RPMI8226 (cell line): ENCODE measurements at regions not wholly inside any gene's neighbourhood (a gene's known extent, or its start where the extent isn't known, plus 50 kb on each side); places are given as distances from the start of the nearest gene placed in this dataset.

Experiments
- DNase-seq: peaks from one replicate; pipeline ENCODE4 v3.0.0-alpha.2; 2015

DNA sequence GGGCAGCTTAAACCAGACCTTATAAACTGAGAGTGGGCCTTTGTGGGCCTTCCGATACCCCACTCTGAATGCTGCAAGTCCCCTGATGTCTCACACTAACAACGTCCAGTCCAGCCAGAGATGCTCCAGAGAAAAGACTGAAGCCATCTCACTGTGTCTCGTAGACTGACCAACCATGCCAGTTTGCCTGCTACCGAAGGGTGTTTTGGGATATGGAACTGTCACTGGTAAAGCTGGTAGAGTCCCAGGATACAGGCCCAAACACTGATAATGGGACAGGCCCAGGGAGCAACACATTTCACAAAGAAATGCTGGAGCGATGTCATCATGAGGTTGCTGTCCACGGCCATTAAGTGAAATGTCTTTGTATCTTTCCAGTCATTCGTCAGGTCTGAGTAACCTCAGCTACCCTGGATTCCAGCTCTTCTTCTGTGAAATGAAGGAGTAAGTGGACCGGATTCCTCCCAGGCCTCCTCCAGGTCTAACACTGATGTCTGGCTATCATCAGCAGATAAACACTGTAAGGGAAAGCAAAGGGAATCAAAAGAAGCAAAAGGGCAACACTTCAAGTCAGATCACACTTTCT, 81.6 kb downstream of the SLC5A7 start:
- DNase-seq, result no peak

DNA sequence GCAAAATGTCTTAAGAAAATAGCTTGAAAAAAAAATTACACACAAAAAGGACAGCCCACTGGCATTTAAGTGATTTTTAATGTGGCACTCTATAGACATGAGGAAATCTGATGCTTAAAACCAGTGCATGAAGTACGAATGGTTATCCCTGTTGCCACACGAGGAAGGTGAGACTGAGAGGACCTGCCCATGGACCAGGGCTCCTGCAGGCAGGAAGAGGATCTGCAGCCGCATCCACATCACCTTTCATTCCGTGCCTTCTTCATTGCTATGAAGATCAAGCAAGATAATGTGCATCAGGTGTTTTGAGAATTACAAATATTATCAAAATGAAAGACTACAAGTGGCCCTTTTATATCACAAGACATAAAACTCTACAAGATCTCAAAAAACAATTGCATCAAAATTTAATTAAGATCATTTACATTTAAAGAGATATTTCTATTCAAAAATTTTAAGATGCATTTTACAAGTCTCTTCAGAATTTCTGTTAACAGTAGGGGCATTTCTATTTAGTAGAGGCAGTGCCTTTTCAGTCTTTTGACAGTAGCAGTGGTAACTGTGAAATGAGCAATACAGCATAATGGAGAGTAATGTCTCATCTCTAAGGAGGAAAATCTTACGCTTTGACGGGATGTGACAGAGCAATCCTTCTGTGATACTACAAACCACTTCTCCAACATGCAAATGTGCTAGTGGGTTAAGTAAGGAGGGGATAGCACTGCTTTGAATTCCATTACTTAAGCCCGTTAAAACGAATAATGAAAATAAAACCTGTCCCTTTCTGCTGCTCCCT, 83.4 kb downstream of the SLC5A7 start:
- DNase-seq, result no peak

- no peak for DNase-seq
Measured at GRCh38 chr2:108073415-108074072, 87.2 kb downstream of the SLC5A7 start.

DNA sequence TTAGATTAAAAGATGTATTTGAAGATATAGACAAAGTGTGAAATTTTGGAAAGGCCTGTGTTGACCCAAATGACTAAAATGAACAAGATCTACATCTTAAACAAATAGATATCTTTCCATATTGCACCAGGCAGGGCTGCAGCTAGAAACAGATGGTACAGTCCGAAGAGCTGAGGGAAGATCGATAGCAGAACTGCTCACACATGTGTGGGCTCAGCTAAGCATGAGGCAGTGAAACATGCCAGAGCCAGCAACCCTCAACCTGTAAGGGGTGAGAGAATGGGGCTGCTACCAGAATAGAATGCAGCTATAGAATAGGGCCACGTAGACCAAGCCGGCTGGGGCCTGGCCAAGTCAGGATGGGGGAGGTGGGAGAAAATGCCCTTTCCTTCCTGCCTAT, 87.8 kb downstream of the SLC5A7 start:
- no peak for DNase-seq

- DNase-seq, result no peak
Measured at GRCh38 chr2:108074946-108075345, 88.6 kb downstream of the SLC5A7 start.

GRCh38 chr2:108076527-108076926, 90.2 kb downstream of the SLC5A7 start:
- DNase-seq, result no peak

- DNase-seq, result no peak
Measured at GRCh38 chr2:108079736-108080135, 93.4 kb downstream of the SLC5A7 start.

DNA sequence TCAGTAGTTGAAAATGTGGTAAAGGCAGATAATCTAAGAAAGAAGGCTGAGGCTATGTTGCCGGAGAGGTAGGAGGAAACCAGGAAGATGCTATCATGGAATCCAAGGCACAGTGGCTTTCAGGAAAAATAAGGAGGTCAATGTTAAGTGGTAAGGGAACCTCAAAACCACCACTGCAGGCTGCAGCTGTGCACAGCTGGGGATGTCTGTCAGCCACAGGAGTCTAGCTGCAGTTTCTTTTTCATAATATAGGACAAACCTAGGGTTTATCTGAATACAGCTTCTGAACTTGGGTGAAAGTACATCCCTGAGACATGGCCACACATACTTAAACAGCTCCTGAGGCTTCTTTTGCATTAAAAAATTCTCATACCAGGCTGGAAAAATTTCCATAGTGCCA, 93.9 kb downstream of the SLC5A7 start:
- DNase-seq, result no peak

GRCh38 chr2:108082978-108083377, 96.7 kb downstream of the SLC5A7 start:
- DNase-seq, result no peak

- no peak for DNase-seq
Measured at GRCh38 chr2:108084311-108084710, 98.0 kb downstream of the SLC5A7 start.

DNA sequence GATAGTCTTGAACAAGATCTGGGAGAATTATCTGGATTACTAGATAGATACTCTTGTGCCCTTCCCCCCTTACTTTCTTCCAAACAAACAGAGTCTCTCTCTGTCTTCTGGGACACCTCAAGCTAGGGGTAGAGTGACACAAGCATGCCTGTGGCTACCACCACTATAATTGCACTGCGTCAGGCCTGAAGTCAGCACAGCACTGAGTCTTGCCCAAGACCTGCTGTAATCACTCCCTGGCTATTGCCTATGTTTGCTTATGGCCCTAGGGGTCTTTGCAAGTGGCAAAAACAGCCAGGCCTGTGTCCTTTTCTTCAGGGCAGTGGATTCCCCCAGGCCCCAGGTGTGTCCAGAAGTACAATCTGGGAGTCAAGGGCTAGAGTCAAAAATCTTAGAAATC, 106.6 kb downstream of the SLC5A7 start:
- no peak for DNase-seq

DNA sequence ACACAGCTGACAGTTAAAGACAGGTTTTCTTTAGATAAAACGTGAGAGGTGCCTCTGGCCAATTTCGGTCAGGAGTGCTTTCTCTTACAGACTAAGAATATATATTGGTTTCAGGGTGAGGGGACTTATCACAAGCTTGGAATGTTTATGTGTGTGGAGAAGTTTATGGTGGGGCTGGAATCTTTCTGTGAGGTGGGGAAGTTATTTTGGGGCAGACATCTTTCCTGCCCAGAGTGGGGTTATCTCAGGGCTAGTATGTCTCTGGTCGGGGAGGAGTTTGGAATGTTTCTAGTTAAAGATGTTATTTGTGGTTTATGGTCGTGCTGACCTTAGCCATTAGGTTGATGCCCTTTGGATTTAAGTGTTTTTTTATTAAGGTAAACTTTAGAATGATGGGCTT, 115.2 kb downstream of the SLC5A7 start:
- no peak for DNase-seq

DNA sequence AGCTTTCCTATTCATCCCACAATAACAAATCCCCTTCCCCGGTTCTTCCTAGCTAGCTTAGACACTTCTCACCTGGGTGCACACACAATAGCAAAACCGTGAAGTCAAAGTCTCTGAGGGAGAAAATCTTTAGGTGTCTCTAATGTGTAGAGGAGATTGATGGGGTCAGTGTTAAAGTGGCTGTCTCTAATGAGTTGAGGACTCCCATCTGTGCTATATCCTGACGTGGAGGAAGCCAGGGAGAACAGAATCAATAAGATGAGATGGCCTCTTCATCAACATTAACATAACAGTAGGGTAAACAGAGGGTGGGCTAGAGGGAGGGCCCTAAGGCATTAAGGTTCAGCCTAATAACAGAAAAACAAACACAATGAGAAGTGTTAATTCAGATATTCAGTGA, 120.4 kb downstream of the SLC5A7 start:
- no peak for DNase-seq

DNA sequence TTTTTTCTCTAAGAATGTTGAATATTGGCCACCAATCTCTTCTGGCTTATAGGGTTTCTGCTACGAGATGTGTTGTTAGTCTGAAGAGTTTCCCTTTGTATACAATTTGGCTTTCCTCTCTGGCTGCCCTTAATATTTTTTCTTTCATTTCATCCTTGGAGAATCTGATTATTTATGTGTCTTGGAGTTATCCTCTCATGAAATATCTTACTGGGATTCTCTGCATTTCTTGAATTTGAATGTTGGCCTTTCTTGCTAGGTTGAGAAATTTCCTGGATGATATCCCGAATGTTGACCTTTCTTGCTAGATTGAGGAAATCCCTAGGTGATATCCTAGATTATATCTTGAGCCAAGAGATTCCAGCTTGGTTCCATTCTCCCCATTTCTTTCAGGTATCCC, 125.6 kb downstream of the SLC5A7 start:
- no peak for DNase-seq

DNA sequence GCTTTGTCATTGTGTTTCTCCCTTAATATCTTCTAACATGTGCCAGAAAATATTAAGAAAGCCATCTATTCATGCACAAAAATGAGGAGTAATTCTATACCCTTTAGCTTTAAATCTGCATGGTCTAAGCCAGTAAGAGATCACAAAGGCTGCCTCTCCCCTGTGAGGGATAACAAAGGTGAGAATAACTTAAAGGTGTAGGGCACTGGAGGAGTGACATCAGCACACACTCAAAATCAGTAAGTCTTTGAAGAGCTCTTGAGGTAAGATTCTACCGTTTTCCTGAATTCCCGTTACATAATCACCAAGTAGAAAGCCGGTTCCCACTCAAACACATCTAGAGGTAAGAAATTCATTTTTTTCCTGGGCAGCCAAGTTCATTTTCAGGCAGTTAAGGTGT, 123.9 kb upstream of the SULT1C3 start:
- DNase-seq, result no peak

DNA sequence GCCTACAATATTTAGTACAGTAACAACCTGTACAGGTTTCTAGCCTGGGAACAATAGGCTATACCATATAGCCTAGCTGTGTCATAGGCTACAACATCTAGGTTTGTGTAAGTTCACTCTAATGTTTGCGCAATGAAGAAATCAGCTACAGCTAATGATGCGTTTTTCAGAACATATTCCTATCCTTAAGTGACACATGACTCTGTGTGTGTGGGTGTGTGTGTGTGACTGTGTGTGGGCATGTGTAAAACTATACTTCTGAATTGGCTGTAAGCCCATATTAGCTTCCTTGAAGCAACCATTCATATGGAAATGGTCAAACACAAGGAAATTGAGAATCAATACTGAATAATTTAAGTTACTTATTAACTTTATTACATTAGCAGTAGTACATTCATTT, 120.8 kb upstream of the SULT1C3 start:
- DNase-seq, result no peak

GRCh38 chr2:108119492-108119891, 120.3 kb upstream of the SULT1C3 start:
- no peak for DNase-seq

GRCh38 chr2:108124736-108125495, 114.9 kb upstream of the SULT1C3 start:
- no peak for DNase-seq

- DNase-seq, result no peak
Measured at GRCh38 chr2:108125581-108125980, 114.2 kb upstream of the SULT1C3 start.

GRCh38 chr2:108128249-108128648, 111.5 kb upstream of the SULT1C3 start:
- DNase-seq, result no peak

- DNase-seq, result no peak
Measured at GRCh38 chr2:108129636-108130035, 110.1 kb upstream of the SULT1C3 start.

GRCh38 chr2:108133457-108133856, 106.3 kb upstream of the SULT1C3 start:
- no peak for DNase-seq

DNA sequence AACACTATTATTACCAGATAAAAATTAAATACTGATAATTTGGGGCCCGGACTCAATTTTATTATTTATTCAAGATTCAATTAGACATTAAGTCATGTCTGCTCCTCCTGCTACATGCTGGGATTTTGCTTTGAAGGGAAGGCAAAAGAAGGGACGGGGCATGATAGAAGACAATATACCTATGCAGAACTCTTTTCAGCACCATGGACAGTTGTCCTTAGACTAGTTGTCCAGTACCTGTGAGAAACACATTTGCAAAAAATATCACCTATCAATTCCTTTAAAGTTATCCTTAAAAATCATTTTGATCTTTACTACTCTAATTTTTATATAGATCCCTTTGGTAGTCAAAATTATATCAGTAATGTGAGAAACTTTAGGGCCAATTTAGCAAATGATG, 100.2 kb upstream of the SULT1C3 start:
- DNase-seq, result peak; percentile 41
